Neural progenitor cell (in vitro differentiated cells): ENCODE measurements at regions not wholly inside any gene's neighbourhood (a gene's known extent, or its start where the extent isn't known, plus 50 kb on each side); places are given as distances from the start of the nearest gene placed in this dataset.

Source experiments
- CTCF ChIP-seq: fragments of 200-600 bp; sonication (generic); IDR thresholded peaks from 2 replicates; pipeline ENCODE4 v1.5.1; 2017; ENCODE audit warnings: antibody characterized with exemption, mild to moderate bottlenecking
- EZH2 ChIP-seq: fragments of 200-600 bp; sonication (generic); IDR thresholded peaks from 2 replicates; pipeline ENCODE4 v1.6.1; 2017; ENCODE audit warnings: antibody characterized with exemption, mild to moderate bottlenecking, moderate library complexity

GRCh38 chr12:69150796-69151127, 88.6 kb upstream of the CPSF6 start:
- TF ChIP-seq CTCF (no peak), EZH2 (no peak)
